Peyer's patch (tissue), 4 donors: ENCODE measurements at regions not wholly inside any gene's neighbourhood (a gene's known extent, or its start where the extent isn't known, plus 50 kb on each side); places are given as distances from the start of the nearest gene placed in this dataset.

Experiments
- CTCF ChIP-seq, 6 experiments: fragments of 450-650 bp in 4 of 6; fragments of 200-600 bp in 2 of 6; sonication (generic) in 1 of 6; IDR thresholded peaks; one replicate each; pipeline ENCODE4 v1.5.1; 2017 to 2019; ENCODE audit warnings: antibody characterized with exemption in 6 of 6, mild to moderate bottlenecking in 3 of 6, moderate library complexity in 1 of 6
- POLR2A ChIP-seq, 2 donors: fragments of 450-650 bp; IDR thresholded peaks; one replicate each; pipeline ENCODE4 v1.5.1; 2017; ENCODE audit warnings: antibody characterized with exemption in 2 of 2, mild to moderate bottlenecking in 2 of 2, moderate library complexity in 2 of 2

- TF ChIP-seq CTCF (IDR thresholded peaks at IDR 0.05): no peak
- no peak for TF ChIP-seq POLR2A (IDR thresholded peaks at IDR 0.05)
These were observed 94.9 kb downstream of the AKR1D1 start for GRCh38 chr7:138170959-138171703.
